GM10266 (cell line): ENCODE measurements at regions not wholly inside any gene's neighbourhood (a gene's known extent, or its start where the extent isn't known, plus 50 kb on each side); places are given as distances from the start of the nearest gene placed in this dataset.

Experiments used
- DNase-seq: peaks from one replicate; pipeline ENCODE4 v3.0.0; 2012; ENCODE audit errors: extremely low spot score
- CTCF ChIP-seq: IDR thresholded peaks from 2 replicates; pipeline ENCODE4 v1.5.1; 2012; ENCODE audit warnings: mild to moderate bottlenecking, low read depth; ENCODE audit not compliant: control insufficient read depth, insufficient read depth; ENCODE audit errors: missing control alignments

DNA sequence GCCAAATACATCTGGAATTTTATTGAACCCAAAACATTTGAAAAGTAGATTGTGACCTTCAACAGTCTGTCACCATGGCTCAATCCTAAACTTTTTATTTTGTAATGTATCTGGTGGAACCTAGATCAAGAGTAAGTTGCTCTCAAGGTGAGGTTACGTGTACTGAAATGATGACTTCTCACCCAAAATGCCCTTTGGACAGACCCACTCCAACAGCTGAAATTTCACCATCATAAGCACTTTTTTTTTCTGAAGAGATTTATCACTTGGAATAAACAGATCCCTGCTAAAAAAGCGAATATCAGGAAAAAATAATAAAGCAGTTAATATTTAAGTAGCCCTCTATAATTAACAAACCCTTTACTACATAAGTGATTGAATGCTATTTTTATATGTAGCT lies 155.0 kb upstream of the FBXL7 start:
- no peak for TF ChIP-seq CTCF
- no peak for DNase-seq

GRCh38 chr5:15338546-15338945 lies 161.4 kb upstream of the FBXL7 start:
- no peak for DNase-seq
- no peak for TF ChIP-seq CTCF

DNA sequence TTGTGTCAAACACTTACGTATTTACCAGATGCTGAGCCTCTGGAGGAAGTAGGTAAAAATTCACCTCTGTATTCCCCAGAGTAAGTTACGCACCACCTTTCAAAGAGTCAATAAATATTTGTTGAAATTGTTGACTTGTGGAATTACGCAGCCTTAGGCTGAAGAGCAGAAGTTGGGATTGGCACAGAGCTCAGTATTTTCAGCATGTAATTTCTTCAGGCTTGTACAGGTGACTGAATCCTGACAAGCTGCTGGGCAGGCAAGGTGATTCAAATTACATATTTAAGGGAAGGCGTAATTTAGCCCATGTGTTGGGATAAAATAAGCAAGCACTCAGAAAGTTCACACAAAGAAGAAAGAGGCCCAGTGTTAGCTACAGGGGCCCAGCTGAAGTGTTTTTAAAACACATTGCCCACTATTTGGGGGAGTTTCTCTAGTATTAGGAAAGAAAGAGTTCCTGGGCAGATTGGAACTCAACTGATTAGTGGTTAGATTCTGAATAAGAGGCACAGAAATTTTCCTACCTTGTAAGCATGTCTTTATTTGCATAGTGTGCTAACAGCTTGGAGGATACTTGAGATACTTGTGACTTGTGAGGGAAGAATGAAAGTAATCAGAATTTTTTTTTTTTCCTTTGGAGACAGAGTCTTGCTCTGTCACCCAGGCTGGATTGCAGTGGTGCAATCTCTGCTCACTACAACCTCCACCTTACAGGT lies 165.3 kb upstream of the FBXL7 start:
- no peak for TF ChIP-seq CTCF
- DNase-seq: no peak

- DNase-seq: no peak
- no peak for TF ChIP-seq CTCF
Measured at GRCh38 chr5:15333091-15333490, 166.9 kb upstream of the FBXL7 start.

DNA sequence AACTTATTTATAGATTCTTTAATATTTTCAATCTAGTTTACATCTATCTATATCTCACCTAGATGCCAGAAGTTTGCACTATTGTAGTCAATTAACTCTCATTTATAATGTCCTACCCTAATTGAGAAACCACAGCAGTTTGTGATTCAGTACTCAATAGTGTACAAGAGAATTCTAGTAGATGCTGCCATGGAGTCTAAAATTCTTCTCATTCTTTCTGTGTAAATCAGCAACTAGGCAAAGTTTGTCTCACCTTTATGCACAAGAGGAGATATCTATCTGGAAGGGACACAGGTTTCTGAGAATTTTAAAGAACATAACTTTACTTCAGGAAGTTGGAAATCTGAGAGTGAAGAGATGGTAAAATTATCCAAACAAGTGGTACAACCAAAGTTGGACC lies 173.0 kb upstream of the FBXL7 start:
- DNase-seq: no peak
- TF ChIP-seq CTCF: no peak

DNA sequence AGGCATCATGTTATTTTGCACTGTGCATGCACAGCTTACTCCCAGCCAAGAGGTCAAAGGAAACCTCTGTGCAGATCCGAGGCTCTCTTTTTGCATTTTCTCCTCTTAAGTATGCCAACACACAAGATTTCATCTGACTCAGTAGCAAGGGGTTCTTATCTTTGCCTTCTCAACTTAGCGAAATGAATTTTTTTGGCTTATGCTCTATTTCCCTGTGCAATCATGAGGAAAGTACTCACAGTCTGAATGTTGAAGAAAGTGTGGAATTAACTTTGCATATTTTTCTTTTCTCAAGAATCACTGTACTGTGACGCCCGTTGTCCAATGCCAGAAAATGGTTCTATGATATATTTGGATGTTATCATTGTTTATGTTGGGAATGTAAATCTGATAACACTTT lies 173.5 kb upstream of the FBXL7 start:
- DNase-seq: no peak
- no peak for TF ChIP-seq CTCF

- TF ChIP-seq CTCF: no peak
- DNase-seq: no peak
Measured at GRCh38 chr5:15322421-15322820, 177.6 kb upstream of the FBXL7 start.
